Hepatocyte (in vitro differentiated cells): ENCODE measurements at regions not wholly inside any gene's neighbourhood (a gene's known extent, or its start where the extent isn't known, plus 50 kb on each side); places are given as distances from the start of the nearest gene placed in this dataset.

Source experiments
- DNase-seq: peaks from one replicate; pipeline ENCODE4 v3.0.0-alpha.2; 2016; ENCODE audit warnings: low spot score
- H2AFZ ChIP-seq: fragments of 200-600 bp; sonication (generic); 2 replicates; pipeline ENCODE4 v1.6.0; 2016; ENCODE audit warnings: antibody characterized with exemption, mild to moderate bottlenecking
- H3K27ac ChIP-seq: fragments of 200-600 bp; sonication (generic); 2 replicates; pipeline ENCODE4 v1.5.1; 2016; ENCODE audit warnings: mild to moderate bottlenecking
- H3K27me3 ChIP-seq: fragments of 200-600 bp; sonication (generic); 2 replicates; pipeline ENCODE4 v1.6.1; 2016
- H3K36me3 ChIP-seq: fragments of 200-600 bp; sonication (generic); replicated peaks from 2 replicates; pipeline ENCODE4 v1.5.1; 2016; ENCODE audit warnings: low read depth; ENCODE audit not compliant: insufficient read depth
- H3K4me1 ChIP-seq: fragments of 200-600 bp; sonication (generic); 2 replicates; pipeline ENCODE4 v1.5.1; 2016; ENCODE audit warnings: mild to moderate bottlenecking, moderate library complexity; ENCODE audit not compliant: insufficient read depth
- H3K4me2 ChIP-seq: fragments of 200-600 bp; sonication (generic); 2 replicates; pipeline ENCODE4 v1.6.0; 2016
- H3K4me3 ChIP-seq: fragments of 200-600 bp; sonication (generic); 2 replicates; pipeline ENCODE4 v1.5.1; 2016; ENCODE audit warnings: mild to moderate bottlenecking
- H3K79me2 ChIP-seq: fragments of 200-600 bp; sonication (generic); 2 replicates; pipeline ENCODE4 v1.6.0; 2017; ENCODE audit warnings: mild to moderate bottlenecking
- H3K9me2 ChIP-seq: fragments of 200-600 bp; sonication (generic); replicated peaks from 2 replicates; pipeline ENCODE4 v1.6.0; 2017; ENCODE audit warnings: mild to moderate bottlenecking; ENCODE audit not compliant: insufficient read depth
- H3K9me3 ChIP-seq: fragments of 200-600 bp; sonication (generic); 2 replicates; pipeline ENCODE4 v1.5.1; 2016; ENCODE audit warnings: low read depth, mild to moderate bottlenecking
- H4K20me1 ChIP-seq: fragments of 200-600 bp; sonication (generic); 2 replicates; pipeline ENCODE4 v1.6.0; 2016; ENCODE audit warnings: mild to moderate bottlenecking; ENCODE audit not compliant: insufficient read depth, poor library complexity, severe bottlenecking
- EZH2 ChIP-seq: fragments of 200-600 bp; sonication (generic); IDR thresholded peaks from 2 replicates; pipeline ENCODE4 v1.6.1; 2016; ENCODE audit warnings: antibody characterized with exemption, mild to moderate bottlenecking, borderline replicate concordance
- EZH2phosphoT487 ChIP-seq: fragments of 200-600 bp; sonication (generic); IDR thresholded peaks from one replicate; pipeline ENCODE4 v1.6.1; 2018; ENCODE audit warnings: antibody characterized with exemption, mild to moderate bottlenecking, low read depth, moderate library complexity; ENCODE audit not compliant: unreplicated experiment, severe bottlenecking
- WGBS: methylation state at CpG from one replicate; pipeline ENCODE4 v1.1.6; 2016; ENCODE audit warnings: low lambda C conversion rate; ENCODE audit errors: missing lambda C conversion rate; 5-methylcytosine and 5-hydroxymethylcytosine counted together
- TF ChIP-seq, protein P1 (sequence below): fragments of 200-600 bp; sonication (generic); IDR thresholded peaks from 2 replicates; pipeline ENCODE4 v1.5.1; 2016; ENCODE audit warnings: antibody characterized with exemption, mild to moderate bottlenecking; ENCODE audit not compliant: poor library complexity

DNA sequence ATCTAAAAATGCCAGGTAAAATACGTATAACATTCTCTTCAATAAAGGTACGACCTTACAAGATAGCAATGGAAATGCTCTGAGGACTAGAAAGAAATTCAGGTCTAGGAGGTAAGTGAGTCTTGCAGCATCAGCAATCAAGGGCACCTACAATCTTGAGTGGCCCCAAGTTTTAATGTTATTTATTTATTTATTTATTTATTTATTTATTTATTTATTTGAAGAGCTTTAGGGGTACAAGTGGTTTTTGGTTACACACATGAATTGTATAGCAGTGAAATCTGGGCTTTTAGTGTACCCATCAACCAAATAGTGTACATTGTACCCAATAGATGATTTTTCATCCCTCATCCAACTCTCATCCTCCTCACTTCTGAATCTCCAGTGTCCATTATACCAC, 574.0 kb upstream of the POU3F2 start:
- Histone ChIP-seq H3K4me2 (no peak overlapping the region), H3K9me2 (no peaks in the 10 kb centered on the region), H3K27me3 (no peaks in the 10 kb centered on the region), H4K20me1 (no peaks in the 10 kb centered on the region), H3K27ac (no peak overlapping the region), H3K36me3 (no peaks in the 10 kb centered on the region), H3K4me1 (no peaks in the 10 kb centered on the region), H3K4me3 (no peak overlapping the region), H3K9me3 (no peaks in the 10 kb centered on the region), H3K79me2 (no peaks in the 10 kb centered on the region), H2AFZ (no peak overlapping the region)
- DNase-seq, result no peak
- TF ChIP-seq, protein P1, sequence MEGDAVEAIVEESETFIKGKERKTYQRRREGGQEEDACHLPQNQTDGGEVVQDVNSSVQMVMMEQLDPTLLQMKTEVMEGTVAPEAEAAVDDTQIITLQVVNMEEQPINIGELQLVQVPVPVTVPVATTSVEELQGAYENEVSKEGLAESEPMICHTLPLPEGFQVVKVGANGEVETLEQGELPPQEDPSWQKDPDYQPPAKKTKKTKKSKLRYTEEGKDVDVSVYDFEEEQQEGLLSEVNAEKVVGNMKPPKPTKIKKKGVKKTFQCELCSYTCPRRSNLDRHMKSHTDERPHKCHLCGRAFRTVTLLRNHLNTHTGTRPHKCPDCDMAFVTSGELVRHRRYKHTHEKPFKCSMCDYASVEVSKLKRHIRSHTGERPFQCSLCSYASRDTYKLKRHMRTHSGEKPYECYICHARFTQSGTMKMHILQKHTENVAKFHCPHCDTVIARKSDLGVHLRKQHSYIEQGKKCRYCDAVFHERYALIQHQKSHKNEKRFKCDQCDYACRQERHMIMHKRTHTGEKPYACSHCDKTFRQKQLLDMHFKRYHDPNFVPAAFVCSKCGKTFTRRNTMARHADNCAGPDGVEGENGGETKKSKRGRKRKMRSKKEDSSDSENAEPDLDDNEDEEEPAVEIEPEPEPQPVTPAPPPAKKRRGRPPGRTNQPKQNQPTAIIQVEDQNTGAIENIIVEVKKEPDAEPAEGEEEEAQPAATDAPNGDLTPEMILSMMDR, result no peak
- no peak for TF ChIP-seq EZH2
- WGBS, result 94% methylated on average over 2 of the region's 2 CpGs

DNA sequence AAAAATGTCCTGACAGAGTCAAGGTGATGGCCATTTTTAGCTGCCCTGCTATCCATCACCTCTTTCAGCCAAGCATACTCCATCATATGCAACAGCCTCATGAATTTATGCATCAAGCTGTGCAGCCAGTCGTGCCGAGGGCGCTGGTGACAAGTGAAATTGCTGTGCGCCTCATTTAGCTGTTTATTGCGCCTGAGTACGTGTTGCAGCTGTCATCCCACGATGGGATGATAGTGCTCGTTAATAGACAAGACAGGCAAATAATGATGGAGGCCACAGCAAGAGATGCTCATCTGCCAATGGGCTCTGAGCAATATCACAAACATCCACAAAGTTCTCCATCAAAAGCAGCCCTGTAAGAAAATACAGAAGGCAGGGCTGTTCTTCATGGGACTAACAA, 562.3 kb upstream of the POU3F2 start:
- no peaks in the 10 kb centered on the region for H3K4me1 ChIP-seq
- TF ChIP-seq, protein P1, result no peak
- TF ChIP-seq EZH2 (no peak), EZH2phosphoT487 (no peak)
- no peaks in the 10 kb centered on the region for H3K27me3 ChIP-seq
- 89% methylated on average over 8 of the region's 8 CpGs for WGBS
- no peak for DNase-seq
- no peaks in the 10 kb centered on the region for H3K36me3 ChIP-seq
- no peaks in the 10 kb centered on the region for H3K9me3 ChIP-seq
- no peaks in the 10 kb centered on the region for H3K79me2 ChIP-seq
- H4K20me1 ChIP-seq, result no peaks in the 10 kb centered on the region
- no peak overlapping the region for H2AFZ ChIP-seq
- no peak overlapping the region for H3K4me2 ChIP-seq
- no peak overlapping the region for H3K27ac ChIP-seq
- no peak overlapping the region for H3K4me3 ChIP-seq
- no peaks in the 10 kb centered on the region for H3K9me2 ChIP-seq

DNA sequence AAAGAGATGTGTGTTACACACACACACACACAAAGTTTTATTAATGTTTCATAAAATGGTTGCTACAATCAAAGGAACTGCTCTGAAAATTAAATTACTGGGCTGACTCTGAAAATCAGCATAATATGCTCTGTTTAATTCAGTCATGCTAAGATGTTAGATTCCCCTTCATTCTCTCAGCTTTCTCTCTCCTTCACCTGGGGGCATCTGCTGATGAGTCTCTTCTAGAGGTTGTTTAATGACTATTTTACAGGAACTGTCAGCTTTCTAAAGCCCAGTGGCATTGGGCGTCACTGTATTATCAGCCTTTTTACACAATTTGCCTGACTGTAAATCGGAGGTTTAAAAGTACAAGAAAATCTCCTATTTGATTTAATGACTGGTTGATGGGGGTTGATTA, 559.7 kb upstream of the POU3F2 start:
- no peak for DNase-seq
- Histone ChIP-seq H3K79me2 (no peaks in the 10 kb centered on the region), H3K4me3 (no peak overlapping the region), H3K4me2 (no peak overlapping the region), H4K20me1 (no peaks in the 10 kb centered on the region), H3K9me3 (no peaks in the 10 kb centered on the region), H3K9me2 (no peaks in the 10 kb centered on the region), H3K27me3 (no peaks in the 10 kb centered on the region), H2AFZ (no peak overlapping the region), H3K27ac (no peak overlapping the region), H3K4me1 (no peaks in the 10 kb centered on the region), H3K36me3 (no peaks in the 10 kb centered on the region)
- TF ChIP-seq, protein P1, result no peak
- no peak for TF ChIP-seq EZH2
- WGBS, result 32% methylated on average over 2 of the region's 2 CpGs

DNA sequence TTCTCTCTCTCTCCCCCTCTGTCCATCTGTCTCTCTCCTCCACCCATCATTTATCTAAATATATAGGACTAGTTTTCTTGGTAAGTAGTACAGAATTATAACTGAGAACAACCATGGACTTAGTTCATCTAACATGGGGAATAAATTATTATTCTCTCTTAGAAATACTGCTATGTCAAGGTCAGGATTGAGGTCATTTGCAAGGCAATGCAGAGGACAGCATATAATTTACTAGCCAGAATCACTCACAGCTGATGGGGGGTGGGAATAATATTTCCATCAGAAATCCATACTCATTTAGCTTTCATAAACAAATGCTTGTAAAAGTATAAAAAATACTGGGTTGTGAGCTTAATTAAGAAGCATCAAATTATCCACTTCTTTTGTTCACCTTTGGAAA, 553.9 kb upstream of the POU3F2 start:
- Histone ChIP-seq H3K4me1 (no peaks in the 10 kb centered on the region), H3K79me2 (no peaks in the 10 kb centered on the region), H3K27ac (no peak overlapping the region), H3K27me3 (no peaks in the 10 kb centered on the region), H4K20me1 (no peaks in the 10 kb centered on the region), H3K9me2 (no peaks in the 10 kb centered on the region), H3K4me2 (no peak overlapping the region), H2AFZ (no peak overlapping the region), H3K36me3 (no peaks in the 10 kb centered on the region), H3K4me3 (no peak overlapping the region), H3K9me3 (no peaks in the 10 kb centered on the region)
- TF ChIP-seq EZH2 (no peak), EZH2phosphoT487 (no peak)
- TF ChIP-seq, protein P1, result no peak
- no peak for DNase-seq
